GM18951 (cell line): ENCODE measurements at regions not wholly inside any gene's neighbourhood (a gene's known extent, or its start where the extent isn't known, plus 50 kb on each side); places are given as distances from the start of the nearest gene placed in this dataset.
"Not testable (repeated sequence)": the region's sequence is repeated elsewhere in the genome, so short reads cannot be mapped to it uniquely, and the experiment has no call there.

ENCODE experiments used
- POLR2A ChIP-seq: IDR thresholded peaks from 4 replicates; pipeline ENCODE4 v1.6.1; 2011; ENCODE audit warnings: mild to moderate bottlenecking; ENCODE audit not compliant: insufficient read length, insufficient read depth; ENCODE audit errors: extremely low read depth
- in situ Hi-C: fragments of 300-500 bp; cut with MboI; formaldehyde crosslinking; loops from one replicate; pipeline ENCODE4 v1.12.0; 2022; ENCODE audit warnings: low sequenced_read_pairs, mixed read lengths, inconsistent platforms; ENCODE audit not compliant: unreplicated experiment

- in situ Hi-C loops = no loop called here
- no peak for TF ChIP-seq POLR2A
Measured at GRCh38 chr7:112668561-112668960, 121.6 kb downstream of the TMEM168 start.

- no peak for TF ChIP-seq POLR2A
- in situ Hi-C loops = no loop called here
Measured at GRCh38 chr7:112669306-112669705, 120.9 kb downstream of the TMEM168 start.

- TF ChIP-seq POLR2A = no peak
- in situ Hi-C loops = no loop called here
Measured at GRCh38 chr7:112670193-112670592, 120.0 kb downstream of the TMEM168 start.

GRCh38 chr7:112678626-112679025 lies 111.6 kb downstream of the TMEM168 start:
- TF ChIP-seq POLR2A = no peak
- in situ Hi-C loops = no loop called here

GRCh38 chr7:112689466-112690177 lies 100.6 kb downstream of the TMEM168 start:
- in situ Hi-C loops = not testable (repeated sequence)

- in situ Hi-C loops = no loop called here
Measured at GRCh38 chr7:112692333-112692732, 97.9 kb downstream of the TMEM168 start.

GRCh38 chr7:112697211-112697610 lies 93.0 kb downstream of the TMEM168 start:
- in situ Hi-C loops = not testable (repeated sequence)

More at GRCh38 chr7:112692333-112692732, 97.9 kb downstream of the TMEM168 start:
- no peak for TF ChIP-seq POLR2A

GRCh38 chr7:112699725-112700513 lies 90.3 kb downstream of the TMEM168 start:
- TF ChIP-seq POLR2A = no peak
- in situ Hi-C loops = no loop called here

- TF ChIP-seq POLR2A = no peak
- in situ Hi-C loops = no loop called here
Measured at GRCh38 chr7:112701456-112701855, 88.7 kb downstream of the TMEM168 start.

GRCh38 chr7:112707655-112708054 lies 82.5 kb downstream of the TMEM168 start:
- TF ChIP-seq POLR2A = no peak
- in situ Hi-C loops = no loop called here

- in situ Hi-C loops = no loop called here
Measured at GRCh38 chr7:112708236-112708635, 82.0 kb downstream of the TMEM168 start.

More at GRCh38 chr7:112708236-112708635, 82.0 kb downstream of the TMEM168 start:
- TF ChIP-seq POLR2A = no peak
